K562 (cell line): ENCODE measurements at regions not wholly inside any gene's neighbourhood (a gene's known extent, or its start where the extent isn't known, plus 50 kb on each side); places are given as distances from the start of the nearest gene placed in this dataset.

Source experiments
- ATAC-seq: fragments of 200-7000 bp; cut with Tn5 transposase; 3 replicates; pipeline ENCODE4 v1.9.1; 2020; ENCODE audit warnings: moderate library complexity
- BruUV-seq: library from RNA; stranded (reverse); fragments of 400-500 nt; replicated peaks from 2 replicates; lab custom pipeline; 2021; lab: Mats Ljungman, UMichigan
- CTCF ChIA-PET: fragments of 300-600 bp; formaldehyde crosslinking; extraction: SDS; loops from one replicate; lab custom pipeline; 2021; ENCODE audit warnings: low intra/inter-chr PET ratio; lab: Yijun Ruan, JAX
- POLR2A ChIA-PET: fragments of 300-600, 350-650 bp; sonication (Branson Sonifier 250); formaldehyde crosslinking; extraction: SDS; loops from one replicate; lab custom pipeline; 2021; ENCODE audit warnings: antibody characterized with exemption, inconsistent platforms; lab: Yijun Ruan, JAX
- DNase-seq, 4 experiments: peaks; one replicate each; pipeline versions ENCODE4 v3.0.0 to v3.0.0-alpha.2; 2011 to 2018; ENCODE audit warnings: low spot score in 3 of 4, mixed read lengths in 3 of 4; ENCODE audit errors: extremely low read depth in 1 of 4
- FAIRE-seq: peaks from 2 replicates; lab custom pipeline; 2011; peaks lifted over from hg19 to GRCh38; lab: Jason Lieb, UNC
- H2AFZ ChIP-seq: 2 replicates; pipeline ENCODE4 v1.6.0; 2011; ENCODE audit warnings: low read depth, low read length, control low read depth, inconsistent platforms
- H3K27ac ChIP-seq: fragments of 200-600 bp; 3 replicates; pipeline ENCODE4 v1.8.0; 2011; ENCODE audit warnings: low read depth, mild to moderate bottlenecking, control low read depth, inconsistent platforms, low read length, moderate library complexity, mixed read lengths; ENCODE audit errors: extremely low read depth
- H3K27me3 ChIP-seq, 2 experiments: fragments of 300-600 bp in 1 of 2; 2 replicates in 1 of 2; 3 replicates in 1 of 2; pipeline versions ENCODE4 v1.6.0 to v1.8.0; 2011; ENCODE audit warnings: inconsistent platforms in 2 of 2, low read length in 2 of 2, mild to moderate bottlenecking in 1 of 2, mixed read lengths in 1 of 2, moderate library complexity in 1 of 2; ENCODE audit not compliant: control insufficient read depth in 2 of 2, insufficient read depth in 2 of 2
- H3K36me3 ChIP-seq: fragments of 300-600 bp; 3 replicates; pipeline ENCODE4 v1.8.0; 2011; ENCODE audit warnings: mild to moderate bottlenecking, low read length, inconsistent platforms; ENCODE audit not compliant: control insufficient read depth, insufficient read depth
- H3K4me1 ChIP-seq, 2 experiments: fragments of 200-600 bp in 1 of 2; replicated peaks in 1 of 2; 2 replicates in 1 of 2; 3 replicates in 1 of 2; pipeline versions ENCODE4 v1.5.1 to v1.8.0; 2011; ENCODE audit warnings: inconsistent platforms in 2 of 2, low read length in 2 of 2, mild to moderate bottlenecking in 1 of 2, mixed read lengths in 1 of 2, moderate library complexity in 1 of 2; ENCODE audit not compliant: control insufficient read depth in 2 of 2, insufficient read depth in 2 of 2
- H3K4me2 ChIP-seq: 2 replicates; pipeline ENCODE4 v1.6.1; 2011; ENCODE audit warnings: low read length, control low read depth, inconsistent platforms, mixed read lengths; ENCODE audit not compliant: insufficient read depth
- H3K4me3 ChIP-seq: fragments of 200-600 bp; sonication (generic), shearing (Covaris generic); 2 replicates; pipeline ENCODE4 v1.5.1; 2016; ENCODE audit warnings: control low read depth, inconsistent platforms
- H3K79me2 ChIP-seq: fragments of 200-600 bp; 3 replicates; pipeline ENCODE4 v1.8.0; 2011; ENCODE audit warnings: low read length, inconsistent platforms; ENCODE audit not compliant: control insufficient read depth, insufficient read depth
- H3K9ac ChIP-seq, 2 experiments: 2 replicates each; pipeline versions ENCODE4 v1.6.0 to v1.6.1; 2011; ENCODE audit warnings: low read depth in 2 of 2, low read length in 2 of 2, control low read depth in 1 of 2, inconsistent platforms in 1 of 2, mild to moderate bottlenecking in 1 of 2, mixed read lengths in 1 of 2; ENCODE audit not compliant: insufficient read depth in 1 of 2
- H3K9me1 ChIP-seq: one replicate; pipeline ENCODE4 v1.6.0; 2011; ENCODE audit warnings: inconsistent platforms, mild to moderate bottlenecking, low read length, moderate library complexity; ENCODE audit not compliant: control insufficient read depth, insufficient read depth
- H3K9me3 ChIP-seq: replicated peaks from 2 replicates; pipeline ENCODE4 v1.5.1; 2011; ENCODE audit warnings: low read depth, low read length, inconsistent platforms; ENCODE audit not compliant: control insufficient read depth, insufficient read depth
- H4K20me1 ChIP-seq: replicated peaks from 2 replicates; pipeline ENCODE4 v1.6.1; 2011; ENCODE audit warnings: low read length, inconsistent platforms, mixed read lengths; ENCODE audit not compliant: control insufficient read depth, insufficient read depth
- C11orf30 ChIP-seq: fragments of 450-650 bp; IDR thresholded peaks from 2 replicates; pipeline ENCODE4 v1.6.1; 2016; ENCODE audit warnings: low read depth, mild to moderate bottlenecking
- CHD4 ChIP-seq: fragments of 200-600 bp; sonication (generic); IDR thresholded peaks from 3 replicates; pipeline ENCODE4 v1.6.1; 2012; ENCODE audit warnings: low read depth, mild to moderate bottlenecking, mixed read lengths, low read length, inconsistent platforms; ENCODE audit not compliant: insufficient read depth, insufficient replicate concordance, poor library complexity, severe bottlenecking
- ETS2 ChIP-seq: IDR thresholded peaks from 2 replicates; pipeline ENCODE4 v1.6.1; 2016; ENCODE audit warnings: borderline replicate concordance, missing genetic modification characterization, mild to moderate bottlenecking, moderate library complexity, missing compliant biosample characterization; ENCODE audit not compliant: poor library complexity, severe bottlenecking
- NFRKB ChIP-seq: fragments of 450-650 bp; IDR thresholded peaks from 2 replicates; pipeline ENCODE4 v1.6.1; 2016; ENCODE audit warnings: low read depth
- NFYB ChIP-seq: IDR thresholded peaks from 2 replicates; pipeline ENCODE4 v1.6.1; 2011; ENCODE audit warnings: mild to moderate bottlenecking, moderate library complexity; ENCODE audit not compliant: insufficient read length; ENCODE audit errors: extremely low read depth
- NR2C1 ChIP-seq, 2 experiments: fragments of 450-650 bp; IDR thresholded peaks; 2 replicates each; pipeline ENCODE4 v1.6.1; 2017; ENCODE audit warnings: mild to moderate bottlenecking in 2 of 2, antibody characterized with exemption in 1 of 2, inconsistent platforms in 1 of 2, missing compliant biosample characterization in 1 of 2, missing genetic modification characterization in 1 of 2
- RBM15 ChIP-seq: fragments of 200-400 bp; formaldehyde crosslinking; IDR thresholded peaks from 2 replicates; pipeline ENCODE4 v1.6.1; 2018; ENCODE audit warnings: mild to moderate bottlenecking, low read length, moderate library complexity; ENCODE audit not compliant: insufficient read depth
- SMARCA4 ChIP-seq: fragments of 450-650 bp; IDR thresholded peaks from 2 replicates; pipeline ENCODE4 v1.6.1; 2016
- SREBF2 ChIP-seq: sonication (generic); formaldehyde crosslinking; IDR thresholded peaks from 2 replicates; pipeline ENCODE4 v1.4.0; 2020; ENCODE audit warnings: mild to moderate bottlenecking, missing genetic modification reagents
- XRCC4 ChIP-seq: IDR thresholded peaks from one replicate; pipeline ENCODE4 v1.6.1; 2011; ENCODE audit not compliant: insufficient read depth, insufficient read length; ENCODE audit errors: extremely low read depth
- ZNF121 ChIP-seq: sonication (generic); formaldehyde crosslinking; conservative IDR thresholded peaks from 2 replicates; pipeline ENCODE4 v1.8.0; 2022; ENCODE audit warnings: missing genetic modification reagents
- ZNF324 ChIP-seq: fragments of 250-450 bp; sonication (Bioruptor Pico); IDR thresholded peaks from 2 replicates; pipeline ENCODE4 v1.4.0; 2020; ENCODE audit warnings: mild to moderate bottlenecking
- ZNF561 ChIP-seq: fragments of 450-650 bp; formaldehyde crosslinking; conservative IDR thresholded peaks from 2 replicates; pipeline ENCODE4 v1.4.0; 2020; ENCODE audit warnings: mild to moderate bottlenecking, moderate library complexity
- ZNF57 ChIP-seq: fragments of 450-650 bp; formaldehyde crosslinking; IDR thresholded peaks from 2 replicates; pipeline ENCODE4 v1.4.0; 2020; ENCODE audit warnings: mild to moderate bottlenecking, moderate library complexity
- ZNF76 ChIP-seq: fragments of 250-450 bp; sonication (Bioruptor Pico); IDR thresholded peaks from 2 replicates; pipeline ENCODE4 v1.4.0; 2020; ENCODE audit warnings: mild to moderate bottlenecking, moderate library complexity, borderline replicate concordance
- WGBS: fragments of 100-300 bp; shearing (Covaris generic); methylation state at CpG from one replicate; pipeline ENCODE4 v1.1.6; 2016; ENCODE audit warnings: low coverage, mixed read lengths; ENCODE audit not compliant: insufficient coverage; ENCODE audit errors: missing lambda C conversion rate; 5-methylcytosine and 5-hydroxymethylcytosine counted together
- in situ Hi-C: fragments of 300-500 bp; cut with MboI; formaldehyde crosslinking; loops from 4 replicates; pipeline ENCODE4 v1.15.0; 2018; ENCODE audit warnings: inconsistent platforms, mixed read lengths
- intact Hi-C: fragments of 100-400 bp; cut with micrococcal nuclease; formaldehyde crosslinking; loops from 2 replicates; pipeline ENCODE4 v1.14.2; 2022
- TF ChIP-seq, protein P1 (sequence below): fragments of 450-650 bp; IDR thresholded peaks from 2 replicates; pipeline ENCODE4 v1.6.1; 2018; ENCODE audit warnings: mild to moderate bottlenecking, low read depth; ENCODE audit not compliant: partially characterized antibody
- TF ChIP-seq, protein P2 (sequence below): fragments of 200-800 bp; sonication (Bioruptor generic); IDR thresholded peaks from 2 replicates; pipeline ENCODE4 v1.6.1; 2017; ENCODE audit warnings: missing genetic modification characterization, missing compliant biosample characterization

DNA sequence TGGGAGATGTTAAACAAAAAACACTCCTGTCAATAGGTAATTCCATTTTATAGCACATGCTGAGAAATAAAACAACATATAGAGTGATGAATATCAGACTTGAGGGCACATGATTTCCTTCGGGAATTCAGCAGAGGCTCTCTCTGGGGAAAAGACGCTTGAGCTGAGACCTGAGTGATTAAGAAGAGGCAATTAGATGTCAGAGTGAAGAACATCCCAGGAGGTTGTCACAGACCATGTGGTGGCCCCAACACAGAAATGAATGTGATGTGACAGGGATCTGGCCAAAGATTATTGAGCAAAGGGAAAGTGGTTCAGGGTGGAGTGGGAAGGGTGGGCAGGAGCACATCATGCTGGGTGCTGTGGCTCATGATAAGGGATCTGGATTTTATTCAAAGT lies 254.7 kb downstream of the RAD51AP2 start:
- intact Hi-C loops (no loop called here), in situ Hi-C loops (no loop called here)
- no TSS peak for BruUV-seq
- ChIA-PET POLR2A (no interaction called here), CTCF (no interaction called here)
- WGBS = 0% methylated on average over 2 of the region's 2 CpGs
- TF ChIP-seq, protein P1, sequence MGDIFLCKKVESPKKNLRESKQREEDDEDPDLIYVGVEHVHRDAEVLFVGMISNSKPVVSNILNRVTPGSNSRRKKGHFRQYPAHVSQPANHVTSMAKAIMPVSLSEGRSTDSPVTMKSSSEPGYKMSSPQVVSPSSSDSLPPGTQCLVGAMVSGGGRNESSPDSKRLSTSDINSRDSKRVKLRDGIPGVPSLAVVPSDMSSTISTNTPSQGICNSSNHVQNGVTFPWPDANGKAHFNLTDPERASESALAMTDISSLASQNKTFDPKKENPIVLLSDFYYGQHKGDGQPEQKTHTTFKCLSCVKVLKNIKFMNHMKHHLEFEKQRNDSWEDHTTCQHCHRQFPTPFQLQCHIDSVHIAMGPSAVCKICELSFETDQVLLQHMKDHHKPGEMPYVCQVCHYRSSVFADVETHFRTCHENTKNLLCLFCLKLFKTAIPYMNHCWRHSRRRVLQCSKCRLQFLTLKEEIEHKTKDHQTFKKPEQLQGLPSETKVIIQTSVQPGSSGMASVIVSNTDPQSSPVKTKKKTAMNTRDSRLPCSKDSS = no peak
- TF ChIP-seq ZNF121 (CRISPR knock-in tag) (no peak), NFYB (no peak), SMARCA4 (no peak), ZNF561 (CRISPR knock-in tag) (no peak), ZNF57 (CRISPR knock-in tag) (no peak), SREBF2 (CRISPR knock-in tag) (no peak), C11orf30 (no peak), XRCC4 (no peak), CHD4 (no peak), NFRKB (no peak), RBM15 (no peak), ETS2 (tag) (no peak), ZNF76 (CRISPR knock-in tag) (no peak), NR2C1 (IDR thresholded peaks at IDR 0.05) (no peak), NR2C1 (tag; IDR thresholded peaks at IDR 0.05) (no peak), ZNF324 (CRISPR knock-in tag) (no peak)
- TF ChIP-seq, protein P2, sequence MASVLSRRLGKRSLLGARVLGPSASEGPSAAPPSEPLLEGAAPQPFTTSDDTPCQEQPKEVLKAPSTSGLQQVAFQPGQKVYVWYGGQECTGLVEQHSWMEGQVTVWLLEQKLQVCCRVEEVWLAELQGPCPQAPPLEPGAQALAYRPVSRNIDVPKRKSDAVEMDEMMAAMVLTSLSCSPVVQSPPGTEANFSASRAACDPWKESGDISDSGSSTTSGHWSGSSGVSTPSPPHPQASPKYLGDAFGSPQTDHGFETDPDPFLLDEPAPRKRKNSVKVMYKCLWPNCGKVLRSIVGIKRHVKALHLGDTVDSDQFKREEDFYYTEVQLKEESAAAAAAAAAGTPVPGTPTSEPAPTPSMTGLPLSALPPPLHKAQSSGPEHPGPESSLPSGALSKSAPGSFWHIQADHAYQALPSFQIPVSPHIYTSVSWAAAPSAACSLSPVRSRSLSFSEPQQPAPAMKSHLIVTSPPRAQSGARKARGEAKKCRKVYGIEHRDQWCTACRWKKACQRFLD (CRISPR knock-in tag) = no peak
- Histone ChIP-seq H3K36me3 (no peaks in the 10 kb centered on the region), H3K4me1 (no peaks in the 10 kb centered on the region), H3K27me3 (no peaks in the 10 kb centered on the region), H3K79me2 (no peaks in the 10 kb centered on the region), H3K27ac (no peak overlapping the region), H3K9me1 (no peaks in the 10 kb centered on the region), H3K4me2 (no peak overlapping the region), H2AFZ (no peak overlapping the region), H3K4me3 (no peak overlapping the region), H3K9ac (no peak overlapping the region), H3K9me3 (no peaks in the 10 kb centered on the region), H4K20me1 (no peaks in the 10 kb centered on the region)
- ATAC-seq (no peak), FAIRE-seq (no peak), DNase-seq (no peak)
